Thyroid gland (tissue), 4 donors: ENCODE measurements at regions not wholly inside any gene's neighbourhood (a gene's known extent, or its start where the extent isn't known, plus 50 kb on each side); places are given as distances from the start of the nearest gene placed in this dataset.

ENCODE experiments used
- DNase-seq, 2 donors: peaks; one replicate each; pipeline ENCODE4 v3.0.0-alpha.2; 2019
- H3K27ac ChIP-seq, 3 donors: fragments of 200-600 bp; sonication (generic); 1 replicate in 2 of 3; 2 replicates in 1 of 3; pipeline ENCODE4 v1.5.1; 2016 to 2019; ENCODE audit warnings: mild to moderate bottlenecking in 1 of 3, moderate library complexity in 1 of 3
- H3K27me3 ChIP-seq: fragments of 200-600 bp; sonication (generic); one replicate; pipeline ENCODE4 v1.5.1; 2019
- H3K36me3 ChIP-seq, 2 donors: fragments of 200-600 bp; sonication (generic); one replicate each; pipeline ENCODE4 v1.5.1; 2016 to 2019
- H3K4me1 ChIP-seq, 2 donors: fragments of 200-600 bp; sonication (generic); one replicate each; pipeline ENCODE4 v1.5.1; 2017 to 2019
- H3K4me3 ChIP-seq, 3 donors: fragments of 200-600 bp; sonication (generic); replicated peaks in 1 of 3; 1 replicate in 2 of 3; 2 replicates in 1 of 3; pipeline ENCODE4 v1.5.1; 2016; ENCODE audit warnings: mild to moderate bottlenecking in 1 of 3
- H3K9me3 ChIP-seq: fragments of 200-600 bp; sonication (generic); one replicate; pipeline ENCODE4 v1.5.1; 2017
- CTCF ChIP-seq, 6 experiments: fragments of 200-600 bp in 3 of 6; fragments of 450-650 bp in 3 of 6; sonication (generic) in 3 of 6; IDR thresholded peaks; one replicate each; pipeline ENCODE4 v1.5.1; 2016 to 2019; ENCODE audit warnings: antibody characterized with exemption in 6 of 6, mild to moderate bottlenecking in 2 of 6, inconsistent platforms in 1 of 6, moderate library complexity in 1 of 6
- POLR2A ChIP-seq, 2 donors: fragments of 450-650 bp; IDR thresholded peaks; one replicate each; pipeline ENCODE4 v1.6.1; 2017; ENCODE audit warnings: antibody characterized with exemption in 2 of 2, mild to moderate bottlenecking in 2 of 2, moderate library complexity in 1 of 2
- WGBS, 2 donors: methylation state at CpG; one replicate each; pipeline ENCODE4 v1.1.5; 2017; 5-methylcytosine and 5-hydroxymethylcytosine counted together
- intact Hi-C: fragments of 100-400 bp; cut with DNase I; formaldehyde crosslinking; loops from one replicate; pipeline ENCODE4 v1.15.1; 2023

DNA sequence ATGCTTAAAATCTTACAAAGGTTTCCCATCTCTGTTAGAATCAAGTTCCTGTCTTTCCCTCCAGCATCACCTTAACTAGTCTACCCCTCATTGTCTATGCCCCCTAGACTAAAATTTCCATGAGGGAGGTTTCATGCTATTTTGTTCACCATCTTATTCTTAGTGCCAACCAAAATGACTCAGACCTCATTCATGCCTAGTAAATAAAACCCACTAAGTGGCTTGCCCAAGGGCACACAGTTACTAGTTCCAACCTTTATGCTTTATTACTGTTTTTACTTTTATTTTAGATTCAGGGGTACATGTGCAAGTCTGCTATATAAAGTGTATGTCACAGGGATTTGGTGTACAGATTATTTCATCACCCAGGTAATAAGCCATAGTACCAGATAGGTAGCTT, 469.1 kb upstream of the FAT3 start:
- Histone ChIP-seq H3K27me3 (no peaks in the 10 kb centered on the region), H3K9me3 (no peaks in the 10 kb centered on the region), H3K4me3 (no peak overlapping the region), H3K36me3 (no peaks in the 10 kb centered on the region), H3K4me1 (no peaks in the 10 kb centered on the region), H3K27ac (no peak overlapping the region)
- intact Hi-C loops = no loop called here
- TF ChIP-seq CTCF (IDR thresholded peaks at IDR 0.05) (no peak), POLR2A (IDR thresholded peaks at IDR 0.05) (no peak)
- no peak for DNase-seq

GRCh38 chr11:91749251-91749650, 475.4 kb upstream of the FAT3 start:
- no peak for DNase-seq
- intact Hi-C loops = no loop called here
- Histone ChIP-seq H3K9me3 (no peaks in the 10 kb centered on the region), H3K27me3 (no peaks in the 10 kb centered on the region), H3K4me1 (no peaks in the 10 kb centered on the region), H3K27ac (no peak overlapping the region), H3K4me3 (no peak overlapping the region), H3K36me3 (no peaks in the 10 kb centered on the region)
- TF ChIP-seq CTCF (IDR thresholded peaks at IDR 0.05) (no peak), POLR2A (IDR thresholded peaks at IDR 0.05) (no peak)

GRCh38 chr11:91742155-91742554, 482.5 kb upstream of the FAT3 start:
- 64 to 67% methylated on average over 3 of the region's 3 CpGs for WGBS, 2 donors
- intact Hi-C loops = no loop called here
- H3K4me1 ChIP-seq = no peaks in the 10 kb centered on the region
- no peak overlapping the region for H3K27ac ChIP-seq
- no peaks in the 10 kb centered on the region for H3K27me3 ChIP-seq
- no peaks in the 10 kb centered on the region for H3K36me3 ChIP-seq
- TF ChIP-seq POLR2A (IDR thresholded peaks at IDR 0.05) (no peak), CTCF (IDR thresholded peaks at IDR 0.05) (no peak)
- no peaks in the 10 kb centered on the region for H3K9me3 ChIP-seq
- no peak for DNase-seq
- no peak overlapping the region for H3K4me3 ChIP-seq

- intact Hi-C loops = no loop called here
- no peak overlapping the region for H3K4me3 ChIP-seq
- no peak for TF ChIP-seq CTCF (IDR thresholded peaks at IDR 0.05)
- TF ChIP-seq POLR2A (IDR thresholded peaks at IDR 0.05) = no peak
- H3K9me3 ChIP-seq = no peaks in the 10 kb centered on the region
- WGBS, 2 donors = 52 to 58% methylated on average over 6 of the region's 6 CpGs
- H3K36me3 ChIP-seq = no peaks in the 10 kb centered on the region
- H3K27me3 ChIP-seq = no peaks in the 10 kb centered on the region
- H3K4me1 ChIP-seq = no peaks in the 10 kb centered on the region
- H3K27ac ChIP-seq = no peak overlapping the region
- DNase-seq = no peak
Measured at GRCh38 chr11:91731051-91731450, 493.6 kb upstream of the FAT3 start.

DNA sequence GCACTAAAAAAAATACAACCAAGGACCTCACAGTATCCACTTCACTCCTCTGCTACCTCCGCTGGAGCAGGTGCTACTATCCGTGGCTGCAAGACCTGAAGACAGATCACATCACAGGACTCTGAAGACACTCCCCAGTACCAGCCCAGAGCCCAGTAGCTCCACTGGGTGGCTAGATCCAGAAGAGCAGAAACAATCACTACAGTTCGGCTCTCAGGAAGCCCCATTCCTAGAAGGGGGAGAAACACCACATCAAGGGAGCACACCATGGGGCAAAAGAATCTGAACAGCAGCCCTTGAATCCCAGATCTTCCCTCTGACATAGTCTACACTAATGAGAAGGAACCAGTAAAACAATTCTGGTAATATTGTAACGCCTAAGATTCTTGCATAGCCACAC, 494.0 kb upstream of the FAT3 start:
- intact Hi-C loops = no loop called here
- no peak for DNase-seq
- Histone ChIP-seq H3K9me3 (no peaks in the 10 kb centered on the region), H3K27ac (no peak overlapping the region), H3K4me1 (no peaks in the 10 kb centered on the region), H3K27me3 (no peaks in the 10 kb centered on the region), H3K4me3 (no peak overlapping the region), H3K36me3 (no peaks in the 10 kb centered on the region)
- WGBS, 2 donors = 76 to 81% methylated on average over 4 of the region's 4 CpGs
- TF ChIP-seq CTCF (IDR thresholded peaks at IDR 0.05) = no peak
- no peak for TF ChIP-seq POLR2A (IDR thresholded peaks at IDR 0.05)
